IMR-90 (cell line): ENCODE measurements at regions not wholly inside any gene's neighbourhood (a gene's known extent, or its start where the extent isn't known, plus 50 kb on each side); places are given as distances from the start of the nearest gene placed in this dataset.

Source experiments
- MAZ ChIP-seq: IDR thresholded peaks from 2 replicates; pipeline ENCODE4 v1.6.1; 2012; ENCODE audit warnings: low read depth, mild to moderate bottlenecking, low read length, improper control_type of control experiment, moderate library complexity, borderline replicate concordance
- NFE2L2 ChIP-seq: fragments of 150-350 bp; IDR thresholded peaks from 2 replicates; pipeline ENCODE4 v1.6.1; 2016; ENCODE audit warnings: low read depth, mild to moderate bottlenecking, low read length
- RCOR1 ChIP-seq: IDR thresholded peaks from 2 replicates; pipeline ENCODE4 v1.6.1; 2012; ENCODE audit warnings: mild to moderate bottlenecking, low read length, improper control_type of control experiment; ENCODE audit not compliant: insufficient replicate concordance
- SMC3 ChIP-seq: fragments of 150-350 bp; IDR thresholded peaks from 2 replicates; pipeline ENCODE4 v1.6.1; 2016; ENCODE audit warnings: low read depth, mild to moderate bottlenecking, antibody characterized with exemption, low read length, moderate library complexity

- no peak for TF ChIP-seq SMC3
- no peak for TF ChIP-seq MAZ
- TF ChIP-seq RCOR1, result no peak
- TF ChIP-seq NFE2L2, result no peak
Observed at GRCh38 chr15:62598217-62598616, 433.1 kb upstream of the C2CD4B start (continued).
